Prostate gland (tissue), 2 donors: ENCODE measurements at regions not wholly inside any gene's neighbourhood (a gene's known extent, or its start where the extent isn't known, plus 50 kb on each side); places are given as distances from the start of the nearest gene placed in this dataset.

ENCODE experiments used
- DNase-seq: peaks from one replicate; pipeline ENCODE4 v3.0.0-alpha.2; 2019; ENCODE audit warnings: low spot score
- H3K27ac ChIP-seq, 2 donors: fragments of 200-600 bp; sonication (generic); 2 replicates each; pipeline ENCODE4 v1.5.1; 2017 to 2019
- H3K27me3 ChIP-seq: fragments of 200-600 bp; sonication (generic); replicated peaks from 2 replicates; pipeline ENCODE4 v1.5.1; 2019; ENCODE audit not compliant: insufficient read depth
- H3K36me3 ChIP-seq, 2 donors: fragments of 200-600 bp; sonication (generic); 1 replicate in 1 of 2; 2 replicates in 1 of 2; pipeline versions ENCODE4 v1.5.1 to v1.8.1; 2017 to 2019
- H3K4me1 ChIP-seq: fragments of 200-600 bp; sonication (generic); replicated peaks from 2 replicates; pipeline ENCODE4 v1.5.1; 2019
- H3K4me3 ChIP-seq, 2 donors: fragments of 200-600 bp; sonication (generic); 2 replicates each; pipeline ENCODE4 v1.5.1; 2017 to 2019
- H3K9me3 ChIP-seq: fragments of 200-600 bp; sonication (generic); 2 replicates; pipeline ENCODE4 v1.5.1; 2017
- POLR2A ChIP-seq: fragments of 450-650 bp; IDR thresholded peaks from one replicate; pipeline ENCODE4 v1.6.1; 2016; ENCODE audit warnings: antibody characterized with exemption, mild to moderate bottlenecking
- POLR2AphosphoS5 ChIP-seq: sonication (generic); formaldehyde crosslinking; IDR thresholded peaks from one replicate; pipeline ENCODE4 v1.6.1; 2017; ENCODE audit warnings: antibody characterized with exemption
- WGBS: methylation state at CpG from one replicate; pipeline ENCODE4 v1.1.5; 2018; 5-methylcytosine and 5-hydroxymethylcytosine counted together
- intact Hi-C: fragments of 100-400 bp; cut with DNase I; formaldehyde crosslinking; loops from one replicate; pipeline ENCODE4 v1.14.2; 2022
- TF ChIP-seq, protein P1 (sequence below), 4 experiments: fragments of 200-600 bp in 2 of 4; fragments of 450-650 bp in 2 of 4; sonication (generic) in 2 of 4; IDR thresholded peaks; 1 replicate in 3 of 4; 2 replicates in 1 of 4; pipeline ENCODE4 v1.5.1; 2016 to 2019; ENCODE audit warnings: antibody characterized with exemption in 4 of 4, mild to moderate bottlenecking in 2 of 4, moderate library complexity in 2 of 4

DNA sequence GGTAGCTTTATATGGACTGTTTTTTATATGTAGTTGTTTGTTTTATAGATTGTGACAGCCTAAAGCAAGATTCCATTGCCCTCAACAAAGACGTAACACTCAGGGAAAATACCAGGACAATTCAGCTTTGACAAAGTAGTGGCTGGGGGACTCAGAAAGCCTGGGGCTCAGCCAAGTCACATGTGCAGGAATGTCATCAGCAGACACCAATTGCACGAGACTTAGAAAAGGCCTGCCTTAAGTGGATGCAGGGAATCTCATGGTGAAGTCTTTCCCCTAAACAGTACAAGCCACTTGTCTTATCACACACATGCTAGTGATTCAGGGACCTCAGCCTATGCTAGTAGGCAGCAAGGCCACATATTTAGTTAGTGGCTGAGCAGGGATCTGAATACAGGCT, 381.8 kb upstream of the THBS1 start:
- no peak for DNase-seq
- 86% methylated on average over 2 of the region's 2 CpGs for WGBS
- TF ChIP-seq POLR2A (no peak), POLR2AphosphoS5 (no peak)
- TF ChIP-seq, protein P1, sequence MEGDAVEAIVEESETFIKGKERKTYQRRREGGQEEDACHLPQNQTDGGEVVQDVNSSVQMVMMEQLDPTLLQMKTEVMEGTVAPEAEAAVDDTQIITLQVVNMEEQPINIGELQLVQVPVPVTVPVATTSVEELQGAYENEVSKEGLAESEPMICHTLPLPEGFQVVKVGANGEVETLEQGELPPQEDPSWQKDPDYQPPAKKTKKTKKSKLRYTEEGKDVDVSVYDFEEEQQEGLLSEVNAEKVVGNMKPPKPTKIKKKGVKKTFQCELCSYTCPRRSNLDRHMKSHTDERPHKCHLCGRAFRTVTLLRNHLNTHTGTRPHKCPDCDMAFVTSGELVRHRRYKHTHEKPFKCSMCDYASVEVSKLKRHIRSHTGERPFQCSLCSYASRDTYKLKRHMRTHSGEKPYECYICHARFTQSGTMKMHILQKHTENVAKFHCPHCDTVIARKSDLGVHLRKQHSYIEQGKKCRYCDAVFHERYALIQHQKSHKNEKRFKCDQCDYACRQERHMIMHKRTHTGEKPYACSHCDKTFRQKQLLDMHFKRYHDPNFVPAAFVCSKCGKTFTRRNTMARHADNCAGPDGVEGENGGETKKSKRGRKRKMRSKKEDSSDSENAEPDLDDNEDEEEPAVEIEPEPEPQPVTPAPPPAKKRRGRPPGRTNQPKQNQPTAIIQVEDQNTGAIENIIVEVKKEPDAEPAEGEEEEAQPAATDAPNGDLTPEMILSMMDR (IDR thresholded peaks at IDR 0.05) = no peak

DNA sequence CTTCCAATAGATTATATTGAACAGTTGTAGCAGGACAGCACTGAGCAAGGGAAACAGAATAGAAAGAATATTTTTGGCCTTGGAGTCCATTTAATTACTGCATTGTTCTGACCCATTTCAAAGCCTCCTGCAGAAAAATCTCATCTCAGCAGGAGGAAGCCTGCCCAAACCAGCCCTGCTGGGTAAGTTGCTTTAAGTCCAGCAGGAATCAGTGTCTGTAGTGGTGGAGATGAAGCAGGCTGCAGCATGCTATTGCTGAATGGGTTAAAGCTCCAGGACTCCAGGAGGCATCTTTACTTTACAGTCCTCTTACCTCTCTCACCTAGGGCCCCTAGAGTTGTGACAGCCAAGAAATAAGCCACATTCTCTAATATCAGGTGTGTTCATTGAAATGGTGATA, 380.3 kb upstream of the THBS1 start:
- Histone ChIP-seq H3K4me3 (no peak overlapping the region), H3K4me1 (no peaks in the 10 kb centered on the region), H3K36me3 (no peaks in the 10 kb centered on the region), H3K9me3 (no peaks in the 10 kb centered on the region), H3K27me3 (no peaks in the 10 kb centered on the region), H3K27ac (no peak overlapping the region)
- no peak for DNase-seq
- intact Hi-C loops = no loop called here
- TF ChIP-seq POLR2A = no peak
- TF ChIP-seq, protein P1 (IDR thresholded peaks at IDR 0.05) = no peak
- no peak for TF ChIP-seq POLR2AphosphoS5

More for the DNA sequence above, 381.8 kb upstream of the THBS1 start:
- intact Hi-C loops = no loop called here
- Histone ChIP-seq H3K4me3 (no peak overlapping the region), H3K36me3 (no peaks in the 10 kb centered on the region), H3K4me1 (no peaks in the 10 kb centered on the region), H3K9me3 (no peaks in the 10 kb centered on the region), H3K27ac (no peak overlapping the region), H3K27me3 (no peaks in the 10 kb centered on the region)

DNA sequence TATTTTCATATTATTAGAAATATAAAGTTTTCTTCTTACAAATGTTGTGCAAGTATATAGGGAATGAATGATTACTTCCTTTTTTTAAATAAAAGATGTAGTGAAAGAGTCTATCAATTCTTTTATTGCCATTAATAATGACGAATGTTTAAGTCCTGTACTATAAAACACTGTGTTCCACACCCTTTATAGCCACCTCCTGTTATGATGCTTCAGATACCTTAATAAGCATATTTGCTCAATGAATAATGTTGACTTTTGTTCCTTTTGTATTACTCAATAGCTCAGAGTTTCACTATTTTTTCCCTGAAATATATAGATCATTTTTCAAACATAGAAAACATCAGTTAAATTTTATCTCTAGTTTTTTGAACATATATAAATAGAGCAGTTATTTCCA, 378.2 kb upstream of the THBS1 start:
- Histone ChIP-seq H3K9me3 (no peaks in the 10 kb centered on the region), H3K4me1 (no peaks in the 10 kb centered on the region), H3K36me3 (no peaks in the 10 kb centered on the region), H3K4me3 (no peak overlapping the region), H3K27me3 (no peaks in the 10 kb centered on the region), H3K27ac (no peak overlapping the region)
- intact Hi-C loops = no loop called here
- WGBS = 47% methylated on average over 1 of the region's 1 CpG
- no peak for DNase-seq
- TF ChIP-seq POLR2AphosphoS5 (no peak), POLR2A (no peak)
- TF ChIP-seq, protein P1 (IDR thresholded peaks at IDR 0.05) = no peak

DNA sequence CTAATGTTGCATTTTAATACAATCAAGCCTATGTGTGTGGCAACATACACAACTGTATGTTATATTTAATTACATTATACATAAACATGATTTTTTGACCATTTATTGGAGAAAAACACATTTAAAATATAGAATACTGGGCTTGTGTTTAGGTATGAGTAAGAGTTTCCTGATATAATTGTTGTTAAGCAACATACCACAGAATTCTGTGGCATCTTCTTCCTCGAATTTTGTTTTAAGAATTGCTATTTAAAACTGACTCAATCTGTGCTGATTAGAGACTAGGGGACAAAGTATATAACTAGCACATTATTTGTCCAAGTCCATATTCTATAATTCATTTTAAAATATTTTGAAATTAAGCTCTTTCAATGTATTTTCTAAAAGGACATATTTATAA, 376.8 kb upstream of the THBS1 start:
- Histone ChIP-seq H3K27me3 (no peaks in the 10 kb centered on the region), H3K4me3 (no peak overlapping the region), H3K36me3 (no peaks in the 10 kb centered on the region), H3K4me1 (no peaks in the 10 kb centered on the region), H3K27ac (no peak overlapping the region), H3K9me3 (no peaks in the 10 kb centered on the region)
- 53% methylated on average over 1 of the region's 1 CpG for WGBS
- TF ChIP-seq, protein P1 (IDR thresholded peaks at IDR 0.05) = no peak
- TF ChIP-seq POLR2A (no peak), POLR2AphosphoS5 (no peak)
- intact Hi-C loops = no loop called here
- DNase-seq = no peak

DNA sequence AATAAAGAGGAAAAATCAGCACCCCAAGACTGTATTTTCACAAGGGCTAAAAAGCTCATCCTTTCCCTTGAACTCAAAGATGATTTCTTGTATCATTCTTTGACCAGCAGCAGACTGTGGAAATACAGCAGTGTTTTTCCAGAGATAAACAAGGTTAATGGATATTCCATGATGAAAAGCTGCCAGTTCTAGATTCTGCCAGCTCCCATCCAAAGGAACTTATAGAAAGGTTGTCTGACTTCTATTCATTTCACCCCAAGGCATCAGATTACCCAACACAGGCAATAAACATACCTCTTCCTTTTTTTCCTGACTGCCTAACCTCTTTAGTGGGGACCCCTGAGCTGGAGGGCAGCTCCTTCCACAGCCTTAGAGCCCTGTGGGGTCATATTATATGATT, 375.8 kb upstream of the THBS1 start:
- Histone ChIP-seq H3K9me3 (no peaks in the 10 kb centered on the region), H3K27ac (no peak overlapping the region), H3K4me1 (no peaks in the 10 kb centered on the region), H3K4me3 (no peak overlapping the region), H3K36me3 (no peaks in the 10 kb centered on the region), H3K27me3 (no peaks in the 10 kb centered on the region)
- DNase-seq = no peak
- TF ChIP-seq POLR2AphosphoS5 (no peak), POLR2A (no peak)
- TF ChIP-seq, protein P1 (IDR thresholded peaks at IDR 0.05) = no peak
- intact Hi-C loops = no loop called here
